HepG2 (cell line): ENCODE measurements at regions not wholly inside any gene's neighbourhood (a gene's known extent, or its start where the extent isn't known, plus 50 kb on each side); places are given as distances from the start of the nearest gene placed in this dataset.

Experiments
- ATAC-seq: fragments of 200-7000 bp; cut with Tn5 transposase; 3 replicates; pipeline ENCODE4 v1.9.1; 2020; ENCODE audit warnings: mild to moderate bottlenecking, moderate library complexity
- BruUV-seq: library from RNA; stranded (reverse); fragments of 400-500 nt; replicated peaks from 2 replicates; lab custom pipeline; 2021; lab: Mats Ljungman, UMichigan
- CTCF ChIA-PET: fragments of 300-600 bp; formaldehyde crosslinking; extraction: SDS; loops from one replicate; lab custom pipeline; 2021; ENCODE audit warnings: low total read pairs, inconsistent platforms, low intra/inter-chr PET ratio; lab: Yijun Ruan, JAX
- POLR2A ChIA-PET: fragments of 350-600 bp; sonication (Branson Sonifier 250); formaldehyde crosslinking; loops from one replicate; lab custom pipeline; 2020; ENCODE audit warnings: antibody characterized with exemption, inconsistent platforms; lab: Yijun Ruan, JAX
- DNase-seq: peaks from one replicate; pipeline ENCODE4 v3.0.0-alpha.2; 2015; ENCODE audit warnings: low spot score
- FAIRE-seq: peaks from 3 replicates; lab custom pipeline; 2011; peaks lifted over from hg19 to GRCh38; lab: Jason Lieb, UNC
- H2AFZ ChIP-seq: one replicate; pipeline ENCODE4 v1.6.1; 2011; ENCODE audit warnings: low read length, inconsistent platforms
- H3K27ac ChIP-seq: fragments of 300-600 bp; 3 replicates; pipeline ENCODE4 v1.8.0; 2011; ENCODE audit warnings: mixed run types, mild to moderate bottlenecking, mixed read lengths, low read length, inconsistent platforms; ENCODE audit not compliant: insufficient read depth; ENCODE audit errors: extremely low read length
- H3K27me3 ChIP-seq, 2 experiments: fragments of 200-600 bp in 1 of 2; 2 replicates in 1 of 2; 3 replicates in 1 of 2; pipeline versions ENCODE4 v1.6.0 to v1.8.0; 2011; ENCODE audit warnings: low read length in 2 of 2, mild to moderate bottlenecking in 2 of 2, moderate library complexity in 2 of 2, inconsistent platforms in 1 of 2; ENCODE audit not compliant: insufficient read depth in 2 of 2, control insufficient read depth in 1 of 2
- H3K36me3 ChIP-seq, 2 experiments: fragments of 200-600 bp in 1 of 2; replicated peaks in 1 of 2; 2 replicates in 1 of 2; 3 replicates in 1 of 2; pipeline versions ENCODE4 v1.5.1 to v1.8.0; 2011; ENCODE audit warnings: low read length in 2 of 2, inconsistent platforms in 1 of 2; ENCODE audit not compliant: insufficient read depth in 2 of 2, control insufficient read depth in 1 of 2
- H3K4me1 ChIP-seq: 2 replicates; pipeline ENCODE4 v1.5.1; 2012; ENCODE audit warnings: low read length, inconsistent platforms; ENCODE audit not compliant: insufficient read depth
- H3K4me2 ChIP-seq: 2 replicates; pipeline ENCODE4 v1.6.0; 2011; ENCODE audit warnings: low read depth, low read length, inconsistent platforms
- H3K4me3 ChIP-seq, 3 experiments: fragments of 200-600 bp in 1 of 3; sonication (generic), shearing (Covaris generic) in 1 of 3; replicated peaks in 1 of 3; 2 replicates each; pipeline ENCODE4 v1.5.1; 2011 to 2016; ENCODE audit warnings: low read length in 3 of 3, inconsistent platforms in 2 of 3, low read depth in 2 of 3, mild to moderate bottlenecking in 2 of 3, control low read depth in 1 of 3, mixed read lengths in 1 of 3; ENCODE audit not compliant: insufficient read depth in 1 of 3
- H3K79me2 ChIP-seq: one replicate; pipeline ENCODE4 v1.6.1; 2011; ENCODE audit warnings: low read length, inconsistent platforms; ENCODE audit not compliant: insufficient read depth
- H3K9ac ChIP-seq: 2 replicates; pipeline ENCODE4 v1.6.0; 2011; ENCODE audit warnings: mild to moderate bottlenecking, low read depth, low read length, inconsistent platforms; ENCODE audit not compliant: insufficient read depth
- H3K9me3 ChIP-seq: 2 replicates; pipeline ENCODE4 v1.5.1; 2012; ENCODE audit warnings: mild to moderate bottlenecking, low read length
- H4K20me1 ChIP-seq: 2 replicates; pipeline ENCODE4 v1.6.0; 2011; ENCODE audit warnings: inconsistent platforms, mild to moderate bottlenecking, low read length, moderate library complexity; ENCODE audit not compliant: insufficient read depth
- MAFK ChIP-seq, 2 experiments: IDR thresholded peaks in 1 of 2; conservative IDR thresholded peaks in 1 of 2; 2 replicates each; pipeline ENCODE4 v1.6.1; 2011; ENCODE audit warnings: improper control_type of control experiment in 2 of 2, low read length in 2 of 2
- ZNF790 ChIP-seq: sonication (generic); formaldehyde crosslinking; IDR thresholded peaks from 2 replicates; pipeline ENCODE4 v1.8.0; 2022; ENCODE audit warnings: missing genetic modification reagents, mild to moderate bottlenecking, borderline replicate concordance
- whole genome bisulfite sequencing: methylation state at CpG from one replicate; pipeline ENCODE4 v1.1.6; 2017; ENCODE audit warnings: low lambda C conversion rate; 5-methylcytosine and 5-hydroxymethylcytosine counted together
- in situ Hi-C: cut with HindIII; loops from 2 replicates; pipeline ENCODE4 v1.10.0; 2017; ENCODE audit warnings: low pct_unique_long_range_greater_than_20kb; ENCODE audit not compliant: extremely low pct_ligation_motif_present
- intact Hi-C: fragments of 100-400 bp; cut with micrococcal nuclease; formaldehyde crosslinking; loops from one replicate; pipeline ENCODE4 v1.10.0; 2022; ENCODE audit not compliant: unreplicated experiment
- TF ChIP-seq, protein P1 (sequence below): sonication (generic); formaldehyde crosslinking; IDR thresholded peaks from 2 replicates; pipeline ENCODE4 v1.4.0; 2020; ENCODE audit warnings: missing genetic modification reagents, borderline replicate concordance

DNA sequence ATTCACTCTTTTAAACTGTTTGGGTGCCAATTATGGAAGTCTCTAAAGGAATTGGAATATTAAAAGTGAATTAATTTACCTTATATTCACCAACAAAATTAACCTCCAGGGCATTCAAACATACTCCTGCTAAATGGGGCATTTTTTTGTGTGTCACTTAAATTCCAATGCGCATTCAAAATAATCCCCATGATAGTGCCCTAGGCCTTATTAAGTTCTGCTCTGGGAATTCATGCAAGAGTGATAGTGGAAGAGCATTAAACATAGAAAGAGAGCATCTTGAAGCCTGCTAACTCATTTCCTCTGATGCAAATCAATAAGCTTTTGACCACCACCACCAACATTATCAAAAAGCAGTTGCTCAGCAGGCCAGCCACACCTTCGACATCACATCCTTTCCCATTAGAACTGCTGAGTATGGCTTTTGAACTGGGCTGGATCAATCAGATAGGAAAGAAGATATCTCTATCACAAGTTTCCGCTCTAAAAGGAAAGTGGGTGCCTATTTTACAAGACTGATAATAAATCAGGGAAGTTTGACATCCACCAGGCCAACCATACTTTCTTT, 156.7 kb downstream of the TMCO5A start:
- ChIA-PET POLR2A (no interaction called here), CTCF (no interaction called here)
- TF ChIP-seq, protein P1, sequence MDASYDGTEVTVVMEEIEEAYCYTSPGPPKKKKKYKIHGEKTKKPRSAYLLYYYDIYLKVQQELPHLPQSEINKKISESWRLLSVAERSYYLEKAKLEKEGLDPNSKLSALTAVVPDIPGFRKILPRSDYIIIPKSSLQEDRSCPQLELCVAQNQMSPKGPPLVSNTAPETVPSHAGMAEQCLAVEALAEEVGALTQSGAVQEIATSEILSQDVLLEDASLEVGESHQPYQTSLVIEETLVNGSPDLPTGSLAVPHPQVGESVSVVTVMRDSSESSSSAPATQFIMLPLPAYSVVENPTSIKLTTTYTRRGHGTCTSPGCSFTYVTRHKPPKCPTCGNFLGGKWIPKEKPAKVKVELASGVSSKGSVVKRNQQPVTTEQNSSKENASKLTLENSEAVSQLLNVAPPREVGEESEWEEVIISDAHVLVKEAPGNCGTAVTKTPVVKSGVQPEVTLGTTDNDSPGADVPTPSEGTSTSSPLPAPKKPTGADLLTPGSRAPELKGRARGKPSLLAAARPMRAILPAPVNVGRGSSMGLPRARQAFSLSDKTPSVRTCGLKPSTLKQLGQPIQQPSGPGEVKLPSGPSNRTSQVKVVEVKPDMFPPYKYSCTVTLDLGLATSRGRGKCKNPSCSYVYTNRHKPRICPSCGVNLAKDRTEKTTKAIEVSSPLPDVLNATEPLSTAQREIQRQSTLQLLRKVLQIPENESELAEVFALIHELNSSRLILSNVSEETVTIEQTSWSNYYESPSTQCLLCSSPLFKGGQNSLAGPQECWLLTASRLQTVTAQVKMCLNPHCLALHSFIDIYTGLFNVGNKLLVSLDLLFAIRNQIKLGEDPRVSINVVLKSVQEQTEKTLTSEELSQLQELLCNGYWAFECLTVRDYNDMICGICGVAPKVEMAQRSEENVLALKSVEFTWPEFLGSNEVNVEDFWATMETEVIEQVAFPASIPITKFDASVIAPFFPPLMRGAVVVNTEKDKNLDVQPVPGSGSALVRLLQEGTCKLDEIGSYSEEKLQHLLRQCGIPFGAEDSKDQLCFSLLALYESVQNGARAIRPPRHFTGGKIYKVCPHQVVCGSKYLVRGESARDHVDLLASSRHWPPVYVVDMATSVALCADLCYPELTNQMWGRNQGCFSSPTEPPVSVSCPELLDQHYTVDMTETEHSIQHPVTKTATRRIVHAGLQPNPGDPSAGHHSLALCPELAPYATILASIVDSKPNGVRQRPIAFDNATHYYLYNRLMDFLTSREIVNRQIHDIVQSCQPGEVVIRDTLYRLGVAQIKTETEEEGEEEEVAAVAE (CRISPR knock-in tag) = no peak
- TF ChIP-seq ZNF790 (CRISPR knock-in tag) (no peak), MAFK (conservative IDR thresholded peaks at IDR 0.05 in 1 of 2, IDR thresholded peaks at IDR 0.05 in 1 of 2; ENCODE audit: low read length in 2 of 2) (0 out of 4 replicates have a peak, but pooled peaks of 1 of the 2 experiments have one; percentile 3)
- Histone ChIP-seq H3K27me3 (no peaks in the 10 kb centered on the region), H3K4me2 (no peak overlapping the region), H3K36me3 (no peaks in the 10 kb centered on the region), H4K20me1 (no peaks in the 10 kb centered on the region), H3K79me2 (no peaks in the 10 kb centered on the region), H3K9ac (no peak overlapping the region), H3K9me3 (no peaks in the 10 kb centered on the region), H3K4me1 (no peaks in the 10 kb centered on the region), H3K4me3 (no peak overlapping the region), H3K27ac (no peak overlapping the region), H2AFZ (no peak overlapping the region)
- intact Hi-C loops (no loop called here), in situ Hi-C loops (no loop called here)
- no peak for DNase-seq
- 55% methylated on average over 3 of the region's 3 CpGs for WGBS
- ATAC-seq = no peak
- FAIRE-seq = no peak
- BruUV-seq = no TSS peak
